SK-N-SH (cell line): ENCODE measurements at regions not wholly inside any gene's neighbourhood (a gene's known extent, or its start where the extent isn't known, plus 50 kb on each side); places are given as distances from the start of the nearest gene placed in this dataset.

Experiments used
- CTCF ChIA-PET: fragments of 300-600, 350-600 bp; formaldehyde crosslinking; extraction: SDS; loops from one replicate; lab custom pipeline; 2021; lab: Yijun Ruan, JAX
- POLR2A ChIA-PET: fragments of 350-600 bp; sonication (Branson Sonifier 250); formaldehyde crosslinking; extraction: SDS; loops from one replicate; lab custom pipeline; 2020; ENCODE audit warnings: antibody characterized with exemption, inconsistent platforms; lab: Yijun Ruan, JAX
- DNase-seq: peaks from one replicate; pipeline ENCODE4 v3.0.0; 2012
- H2AFZ ChIP-seq: fragments of 200-600 bp; sonication (generic); 2 replicates; pipeline ENCODE4 v1.8.1; 2016; ENCODE audit warnings: antibody characterized with exemption, mild to moderate bottlenecking, low read depth
- H3F3A ChIP-seq: fragments of 200-600 bp; sonication (generic); replicated peaks from 2 replicates; pipeline ENCODE3; 2016; ENCODE audit warnings: antibody characterized with exemption, mild to moderate bottlenecking; ENCODE audit not compliant: insufficient read depth
- H3K27ac ChIP-seq, 2 experiments: fragments of 200-500 bp in 1 of 2; fragments of 200-600 bp in 1 of 2; sonication (Bioruptor generic) in 1 of 2; sonication (generic), shearing (Covaris generic) in 1 of 2; 2 replicates each; pipeline versions ENCODE4 v1.5.1 to v1.6.1; 2014 to 2016; ENCODE audit warnings: low read depth in 2 of 2, inconsistent platforms in 1 of 2, low read length in 1 of 2, mild to moderate bottlenecking in 1 of 2, mixed read lengths in 1 of 2
- H3K27me3 ChIP-seq: fragments of 200-600 bp; sonication (generic), shearing (Covaris generic); 2 replicates; pipeline ENCODE4 v1.6.1; 2016; ENCODE audit warnings: mixed run types; ENCODE audit not compliant: insufficient read depth
- H3K36me3 ChIP-seq, 2 experiments: fragments of 200-500 bp in 1 of 2; fragments of 200-600 bp in 1 of 2; sonication (Bioruptor generic) in 1 of 2; sonication (generic) in 1 of 2; replicated peaks in 1 of 2; 2 replicates each; pipeline versions ENCODE3 to v1.5.1; 2014 to 2016; ENCODE audit warnings: low read length in 1 of 2, mild to moderate bottlenecking in 1 of 2; ENCODE audit not compliant: insufficient read depth in 2 of 2, control insufficient read depth in 1 of 2
- H3K4me1 ChIP-seq, 2 experiments: fragments of 200-500 bp in 1 of 2; fragments of 200-600 bp in 1 of 2; sonication (Bioruptor generic) in 1 of 2; sonication (generic), shearing (Covaris generic) in 1 of 2; 2 replicates each; pipeline versions ENCODE4 v1.5.1 to v1.6.1; 2014 to 2016; ENCODE audit warnings: low read depth in 1 of 2, low read length in 1 of 2, mixed run types in 1 of 2; ENCODE audit not compliant: insufficient read depth in 2 of 2, control insufficient read depth in 1 of 2
- H3K4me2 ChIP-seq: fragments of 200-600 bp; sonication (generic), shearing (Covaris generic); 2 replicates; pipeline ENCODE4 v1.6.1; 2017; ENCODE audit warnings: mixed run types
- H3K4me3 ChIP-seq, 2 experiments: fragments of 200-500 bp in 1 of 2; fragments of 200-600 bp in 1 of 2; sonication (Bioruptor generic) in 1 of 2; sonication (generic), shearing (Covaris generic) in 1 of 2; 2 replicates each; pipeline versions ENCODE4 v1.5.1 to v1.8.1; 2014 to 2016; ENCODE audit warnings: low read depth in 2 of 2, inconsistent platforms in 1 of 2, low read length in 1 of 2, mild to moderate bottlenecking in 1 of 2, mixed read lengths in 1 of 2, moderate library complexity in 1 of 2
- H3K79me2 ChIP-seq: fragments of 200-600 bp; sonication (generic); 2 replicates; pipeline ENCODE4 v1.8.1; 2017; ENCODE audit warnings: mild to moderate bottlenecking; ENCODE audit not compliant: insufficient read depth
- H3K9ac ChIP-seq: fragments of 200-600 bp; sonication (generic); 2 replicates; pipeline ENCODE4 v1.6.1; 2017; ENCODE audit warnings: mixed run types
- H3K9me2 ChIP-seq: fragments of 200-600 bp; sonication (generic); 2 replicates; pipeline ENCODE4 v1.6.1; 2017; ENCODE audit warnings: mixed run types
- H3K9me3 ChIP-seq: fragments of 200-600 bp; sonication (generic); 2 replicates; pipeline ENCODE4 v1.6.1; 2017; ENCODE audit warnings: mixed run types, mild to moderate bottlenecking, moderate library complexity
- H4K20me1 ChIP-seq: fragments of 200-600 bp; sonication (generic); 2 replicates; pipeline ENCODE4 v1.6.1; 2017; ENCODE audit warnings: mild to moderate bottlenecking, mixed run types; ENCODE audit not compliant: insufficient read depth
- CHD2 ChIP-seq: fragments of 150-350 bp; IDR thresholded peaks from 2 replicates; pipeline ENCODE4 v1.6.1; 2018; ENCODE audit warnings: low read length; ENCODE audit not compliant: partially characterized antibody
- EP300 ChIP-seq, 2 experiments: IDR thresholded peaks; 2 replicates each; pipeline versions ENCODE4 v1.4.0 to v1.6.1; 2012; ENCODE audit warnings: borderline replicate concordance in 1 of 2, low read depth in 1 of 2, low read length in 1 of 2
- FOSL2 ChIP-seq: IDR thresholded peaks from 2 replicates; pipeline ENCODE4 v1.4.0; 2012; ENCODE audit warnings: low read depth, mild to moderate bottlenecking, moderate library complexity, borderline replicate concordance
- FOXJ3 ChIP-seq: sonication (generic); formaldehyde crosslinking; IDR thresholded peaks from 2 replicates; pipeline ENCODE4 v1.5.1; 2020; ENCODE audit warnings: mild to moderate bottlenecking, missing genetic modification reagents
- GABPA ChIP-seq: IDR thresholded peaks from 2 replicates; pipeline ENCODE4 v1.4.0; 2012; ENCODE audit warnings: low read depth, mild to moderate bottlenecking
- GATA2 ChIP-seq: sonication (generic); formaldehyde crosslinking; IDR thresholded peaks from 2 replicates; pipeline ENCODE4 v1.5.0; 2020; ENCODE audit warnings: mild to moderate bottlenecking, missing genetic modification reagents
- MXI1 ChIP-seq: IDR thresholded peaks from 2 replicates; pipeline ENCODE4 v1.6.1; 2012; ENCODE audit warnings: mild to moderate bottlenecking, low read depth, low read length, improper control_type of control experiment
- NFIC ChIP-seq: IDR thresholded peaks from 2 replicates; pipeline ENCODE4 v1.4.0; 2012; ENCODE audit warnings: borderline replicate concordance
- RAD21 ChIP-seq: IDR thresholded peaks from 2 replicates; pipeline ENCODE4 v1.6.1; 2012; ENCODE audit warnings: mild to moderate bottlenecking, low read length
- RFX5 ChIP-seq: IDR thresholded peaks from 2 replicates; pipeline ENCODE4 v1.6.1; 2012; ENCODE audit warnings: mild to moderate bottlenecking, improper control_type of control experiment, low read length
- RXRA ChIP-seq: IDR thresholded peaks from 2 replicates; pipeline ENCODE4 v1.4.0; 2012; ENCODE audit warnings: low read depth, mild to moderate bottlenecking, borderline replicate concordance
- TCF12 ChIP-seq: IDR thresholded peaks from 2 replicates; pipeline ENCODE4 v1.4.0; 2012
- TEAD4 ChIP-seq: IDR thresholded peaks from 2 replicates; pipeline ENCODE4 v1.4.0; 2012; ENCODE audit warnings: mild to moderate bottlenecking, borderline replicate concordance; ENCODE audit not compliant: insufficient read depth
- YY1 ChIP-seq: IDR thresholded peaks from 2 replicates; pipeline ENCODE4 v1.4.0; 2012; ENCODE audit warnings: low read depth, mild to moderate bottlenecking
- WGBS: methylation state at CpG from one replicate; pipeline ENCODE4 v1.1.6; 2017; ENCODE audit warnings: low lambda C conversion rate; 5-methylcytosine and 5-hydroxymethylcytosine counted together
- TF ChIP-seq, protein P1 (sequence below): fragments of 150-350 bp; IDR thresholded peaks from 2 replicates; pipeline ENCODE4 v1.6.1; 2017; ENCODE audit warnings: antibody characterized with exemption, low read length, low read depth, borderline replicate concordance
- TF ChIP-seq, protein P2 (sequence below): fragments of 150-350 bp; IDR thresholded peaks from 2 replicates; pipeline ENCODE4 v1.6.1; 2016; ENCODE audit warnings: mild to moderate bottlenecking, low read depth, low read length
- TF ChIP-seq, protein P3 (sequence below): IDR thresholded peaks from 2 replicates; pipeline ENCODE4 v1.4.0; 2012; ENCODE audit warnings: low read depth, borderline replicate concordance
- TF ChIP-seq, protein P4 (sequence below): fragments of 200-600 bp; sonication (generic); IDR thresholded peaks from 2 replicates; pipeline ENCODE4 v1.6.1; 2017; ENCODE audit warnings: antibody characterized with exemption, mild to moderate bottlenecking, moderate library complexity
- TF ChIP-seq, protein P5 (sequence below): IDR thresholded peaks from 2 replicates; pipeline ENCODE4 v1.4.0; 2012; ENCODE audit warnings: low read depth

DNA sequence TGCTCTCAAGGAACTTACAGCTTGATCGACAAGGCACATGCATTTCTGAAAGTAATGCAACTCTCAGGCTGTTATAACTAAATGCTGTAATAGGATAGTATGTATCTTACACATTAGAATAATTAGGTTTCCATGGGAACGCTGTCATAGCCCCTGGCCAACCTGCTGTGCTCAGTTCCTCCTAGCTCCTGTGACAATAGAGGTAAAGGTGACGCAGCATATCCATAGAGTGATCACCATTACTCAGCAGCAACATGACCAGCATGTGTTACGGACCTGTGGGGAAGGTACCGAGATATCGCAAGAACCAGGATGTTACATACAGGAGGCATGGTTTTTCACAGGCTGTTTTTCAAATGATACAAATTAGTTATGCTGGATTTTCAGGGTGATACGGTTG lies 150.7 kb downstream of the CAND1 start:
- ChIA-PET CTCF (interaction anchor here (1.0 kb wide), 1 partner anchor 21 kb away, joined by 3 read pairs; no protein-coding TSS in a partner anchor), POLR2A (no interaction called here)
- no peaks in the 10 kb centered on the region for H3K36me3 ChIP-seq
- no peaks in the 10 kb centered on the region for H4K20me1 ChIP-seq
- no peaks in the 10 kb centered on the region for H3K9me2 ChIP-seq
- H3K4me2 ChIP-seq, result no peak overlapping the region
- no peak overlapping the region for H2AFZ ChIP-seq
- H3K27ac ChIP-seq, result no peak overlapping the region
- H3K9ac ChIP-seq, result no peak overlapping the region
- H3K79me2 ChIP-seq, result no peaks in the 10 kb centered on the region
- TF ChIP-seq, protein P1, sequence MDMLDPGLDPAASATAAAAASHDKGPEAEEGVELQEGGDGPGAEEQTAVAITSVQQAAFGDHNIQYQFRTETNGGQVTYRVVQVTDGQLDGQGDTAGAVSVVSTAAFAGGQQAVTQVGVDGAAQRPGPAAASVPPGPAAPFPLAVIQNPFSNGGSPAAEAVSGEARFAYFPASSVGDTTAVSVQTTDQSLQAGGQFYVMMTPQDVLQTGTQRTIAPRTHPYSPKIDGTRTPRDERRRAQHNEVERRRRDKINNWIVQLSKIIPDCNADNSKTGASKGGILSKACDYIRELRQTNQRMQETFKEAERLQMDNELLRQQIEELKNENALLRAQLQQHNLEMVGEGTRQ, result no peak
- no peak for TF ChIP-seq RXRA
- TF ChIP-seq NFIC, result no peak
- TF ChIP-seq, protein P2, sequence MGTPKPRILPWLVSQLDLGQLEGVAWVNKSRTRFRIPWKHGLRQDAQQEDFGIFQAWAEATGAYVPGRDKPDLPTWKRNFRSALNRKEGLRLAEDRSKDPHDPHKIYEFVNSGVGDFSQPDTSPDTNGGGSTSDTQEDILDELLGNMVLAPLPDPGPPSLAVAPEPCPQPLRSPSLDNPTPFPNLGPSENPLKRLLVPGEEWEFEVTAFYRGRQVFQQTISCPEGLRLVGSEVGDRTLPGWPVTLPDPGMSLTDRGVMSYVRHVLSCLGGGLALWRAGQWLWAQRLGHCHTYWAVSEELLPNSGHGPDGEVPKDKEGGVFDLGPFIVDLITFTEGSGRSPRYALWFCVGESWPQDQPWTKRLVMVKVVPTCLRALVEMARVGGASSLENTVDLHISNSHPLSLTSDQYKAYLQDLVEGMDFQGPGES, result no peak
- TF ChIP-seq, all 33 proteins: peak for 0
- 83% methylated on average over 7 of the region's 7 CpGs for WGBS
- DNase-seq, result no peak
- Histone ChIP-seq H3K9me3 (no peaks in the 10 kb centered on the region), H3F3A (no peaks in the 10 kb centered on the region), H3K4me1 (peaks cover 0 to 4% of the 10 kb centered on the region in 2 experiments; a peak in 1 of 4 replicates), H3K27me3 (no peaks in the 10 kb centered on the region), H3K4me3 (no peak overlapping the region)

DNA sequence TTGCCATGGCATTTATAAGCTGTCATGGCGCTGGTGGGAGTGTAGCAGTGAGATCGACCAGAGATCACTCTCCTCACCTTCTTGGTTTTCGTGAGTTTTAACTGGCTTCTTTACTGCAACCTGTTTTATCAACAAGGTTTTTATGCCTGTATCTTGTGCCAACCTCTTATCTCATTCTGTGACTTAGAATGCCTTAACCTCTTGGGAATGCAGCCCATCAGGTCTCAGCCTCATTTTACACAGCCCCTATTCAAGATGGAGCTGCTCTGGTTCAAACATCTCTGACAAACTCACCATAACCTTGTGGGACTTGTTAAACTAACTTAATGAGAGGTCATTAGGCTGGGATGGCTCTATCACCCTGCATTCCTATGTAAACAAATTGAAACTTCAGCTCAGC lies 151.3 kb downstream of the CAND1 start:
- no peak overlapping the region for H3K9ac ChIP-seq
- H2AFZ ChIP-seq, result no peak overlapping the region
- H3K27me3 ChIP-seq, result no peaks in the 10 kb centered on the region
- CTCF ChIA-PET, result interaction anchor here (1.2 to 1.4 kb wide), 2 partner anchors 30 to 523 kb away, joined by 3 to 4 read pairs; no protein-coding TSS in a partner anchor
- no peaks in the 10 kb centered on the region for H3K9me2 ChIP-seq
- H3F3A ChIP-seq, result no peaks in the 10 kb centered on the region
- 63% methylated on average over 3 of the region's 3 CpGs for WGBS
- H3K4me3 ChIP-seq, result no peak overlapping the region
- no peaks in the 10 kb centered on the region for H3K79me2 ChIP-seq
- peaks cover 0 to 7% of the 10 kb centered on the region in 2 experiments; a peak in 1 of 4 replicates for H3K4me1 ChIP-seq
- no peaks in the 10 kb centered on the region for H3K9me3 ChIP-seq
- POLR2A ChIA-PET, result no interaction called here
- H3K36me3 ChIP-seq, result no peaks in the 10 kb centered on the region
- no peak overlapping the region for H3K27ac ChIP-seq
- H4K20me1 ChIP-seq, result no peaks in the 10 kb centered on the region
- no peak overlapping the region for H3K4me2 ChIP-seq
- DNase-seq, result no peak
- TF ChIP-seq GATA2 (CRISPR knock-in tag) (no peak), RFX5 (no peak), MXI1 (no peak), GABPA (no peak), NFIC (no peak), TEAD4 (no peak), YY1 (no peak), RAD21 (no peak), FOSL2 (no peak), EP300 (IDR thresholded peaks at IDR 0.05; ENCODE audit: borderline replicate concordance in 1 of 2, low read depth in 1 of 2, low read length in 1 of 2) (no peak), TCF12 (no peak), FOXJ3 (CRISPR knock-in tag) (no peak), CHD2 (no peak), RXRA (no peak)
- TF ChIP-seq, protein P1, result no peak
- TF ChIP-seq, protein P3, sequence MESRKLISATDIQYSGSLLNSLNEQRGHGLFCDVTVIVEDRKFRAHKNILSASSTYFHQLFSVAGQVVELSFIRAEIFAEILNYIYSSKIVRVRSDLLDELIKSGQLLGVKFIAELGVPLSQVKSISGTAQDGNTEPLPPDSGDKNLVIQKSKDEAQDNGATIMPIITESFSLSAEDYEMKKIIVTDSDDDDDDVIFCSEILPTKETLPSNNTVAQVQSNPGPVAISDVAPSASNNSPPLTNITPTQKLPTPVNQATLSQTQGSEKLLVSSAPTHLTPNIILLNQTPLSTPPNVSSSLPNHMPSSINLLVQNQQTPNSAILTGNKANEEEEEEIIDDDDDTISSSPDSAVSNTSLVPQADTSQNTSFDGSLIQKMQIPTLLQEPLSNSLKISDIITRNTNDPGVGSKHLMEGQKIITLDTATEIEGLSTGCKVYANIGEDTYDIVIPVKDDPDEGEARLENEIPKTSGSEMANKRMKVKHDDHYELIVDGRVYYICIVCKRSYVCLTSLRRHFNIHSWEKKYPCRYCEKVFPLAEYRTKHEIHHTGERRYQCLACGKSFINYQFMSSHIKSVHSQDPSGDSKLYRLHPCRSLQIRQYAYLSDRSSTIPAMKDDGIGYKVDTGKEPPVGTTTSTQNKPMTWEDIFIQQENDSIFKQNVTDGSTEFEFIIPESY, result no peak
- TF ChIP-seq, protein P4, sequence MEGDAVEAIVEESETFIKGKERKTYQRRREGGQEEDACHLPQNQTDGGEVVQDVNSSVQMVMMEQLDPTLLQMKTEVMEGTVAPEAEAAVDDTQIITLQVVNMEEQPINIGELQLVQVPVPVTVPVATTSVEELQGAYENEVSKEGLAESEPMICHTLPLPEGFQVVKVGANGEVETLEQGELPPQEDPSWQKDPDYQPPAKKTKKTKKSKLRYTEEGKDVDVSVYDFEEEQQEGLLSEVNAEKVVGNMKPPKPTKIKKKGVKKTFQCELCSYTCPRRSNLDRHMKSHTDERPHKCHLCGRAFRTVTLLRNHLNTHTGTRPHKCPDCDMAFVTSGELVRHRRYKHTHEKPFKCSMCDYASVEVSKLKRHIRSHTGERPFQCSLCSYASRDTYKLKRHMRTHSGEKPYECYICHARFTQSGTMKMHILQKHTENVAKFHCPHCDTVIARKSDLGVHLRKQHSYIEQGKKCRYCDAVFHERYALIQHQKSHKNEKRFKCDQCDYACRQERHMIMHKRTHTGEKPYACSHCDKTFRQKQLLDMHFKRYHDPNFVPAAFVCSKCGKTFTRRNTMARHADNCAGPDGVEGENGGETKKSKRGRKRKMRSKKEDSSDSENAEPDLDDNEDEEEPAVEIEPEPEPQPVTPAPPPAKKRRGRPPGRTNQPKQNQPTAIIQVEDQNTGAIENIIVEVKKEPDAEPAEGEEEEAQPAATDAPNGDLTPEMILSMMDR, result no peak
- TF ChIP-seq, protein P5, sequence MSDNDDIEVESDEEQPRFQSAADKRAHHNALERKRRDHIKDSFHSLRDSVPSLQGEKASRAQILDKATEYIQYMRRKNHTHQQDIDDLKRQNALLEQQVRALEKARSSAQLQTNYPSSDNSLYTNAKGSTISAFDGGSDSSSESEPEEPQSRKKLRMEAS, result no peak
